Hematopoietic multipotent progenitor cell treated with erythropoietin and hydrocortisone succinate and interleukin-3 and kit ligand, for 17 days (in vitro differentiated cells): ENCODE measurements at regions not wholly inside any gene's neighbourhood (a gene's known extent, or its start where the extent isn't known, plus 50 kb on each side); places are given as distances from the start of the nearest gene placed in this dataset.

Experiments used
- DNase-seq: peaks from one replicate; pipeline ENCODE4 v3.0.0-alpha.2; 2015; ENCODE audit warnings: low spot score

- no peak for DNase-seq
These were observed 141.3 kb upstream of the ADAMTS5 start for GRCh38 chr21:27108228-27108627.

- no peak for DNase-seq
These were observed 138.1 kb upstream of the ADAMTS5 start for GRCh38 chr21:27104846-27105431.

GRCh38 chr21:27103768-27104167 is 136.9 kb upstream of the ADAMTS5 start:
- no peak for DNase-seq

- DNase-seq = no peak
These were observed 134.6 kb upstream of the ADAMTS5 start for GRCh38 chr21:27101523-27101922.

GRCh38 chr21:27094184-27094948 is 127.5 kb upstream of the ADAMTS5 start:
- DNase-seq = no peak

- DNase-seq = no peak
These were observed 119.7 kb upstream of the ADAMTS5 start for GRCh38 chr21:27086630-27087029.

- DNase-seq = no peak
These were observed 119.3 kb upstream of the ADAMTS5 start for GRCh38 chr21:27086186-27086585.

GRCh38 chr21:27085387-27085786 is 118.5 kb upstream of the ADAMTS5 start:
- DNase-seq = no peak

- DNase-seq = no peak
These were observed 116.3 kb upstream of the ADAMTS5 start for GRCh38 chr21:27083144-27083543.

- no peak for DNase-seq
These were observed 115.6 kb upstream of the ADAMTS5 start for GRCh38 chr21:27082431-27083010.

- no peak for DNase-seq
These were observed 112.8 kb upstream of the ADAMTS5 start for GRCh38 chr21:27079636-27080240.

- no peak for DNase-seq
These were observed 112.0 kb upstream of the ADAMTS5 start for GRCh38 chr21:27078915-27079314.

- no peak for DNase-seq
These were observed 110.6 kb upstream of the ADAMTS5 start for GRCh38 chr21:27077501-27077900.

- DNase-seq = no peak
These were observed 109.1 kb upstream of the ADAMTS5 start for GRCh38 chr21:27076025-27076424.

- DNase-seq = no peak
These were observed 104.2 kb upstream of the ADAMTS5 start for GRCh38 chr21:27070861-27071670.

GRCh38 chr21:27068811-27069210 is 101.9 kb upstream of the ADAMTS5 start:
- no peak for DNase-seq

- no peak for DNase-seq
These were observed 100.3 kb upstream of the ADAMTS5 start for GRCh38 chr21:27067226-27067625.

GRCh38 chr21:27062443-27062842 is 95.6 kb upstream of the ADAMTS5 start:
- DNase-seq = no peak

GRCh38 chr21:27061770-27062169 is 94.9 kb upstream of the ADAMTS5 start:
- DNase-seq = no peak

GRCh38 chr21:27060190-27060589 is 93.3 kb upstream of the ADAMTS5 start:
- DNase-seq = no peak

GRCh38 chr21:27058673-27059605 is 92.1 kb upstream of the ADAMTS5 start:
- no peak for DNase-seq
